ENCODE measurements at regions not wholly inside any gene's neighbourhood (a gene's known extent, or its start where the extent isn't known, plus 50 kb on each side); places are given as distances from the start of the nearest gene placed in this dataset.
A peak's percentile ranks its signal among the peaks of the same experiment; 100 is the strongest.

GRCh38 chr5:143601917-143602333, 198.4 kb upstream of the NR3C1 start:
- Histone ChIP-seq H3K4me3 (no peak overlapping the region), H3K36me3 (ENCODE audit: low read depth) (no peaks in the 10 kb centered on the region), H3K9me3 (no peaks in the 10 kb centered on the region), H3K4me1 (ENCODE audit: low read depth) (no peaks in the 10 kb centered on the region)
- no peak for TF ChIP-seq CTCF (IDR thresholded peaks at IDR 0.05)
- intact Hi-C loops (cut with DNase I, micrococcal nuclease) = no loop called here
- DNase-seq = peak in 1 of 3 donors; percentile 52
- peak; percentile 58 for ATAC-seq

GRCh38 chr5:143601357-143601756, 197.9 kb upstream of the NR3C1 start:
- no peaks in the 10 kb centered on the region for H3K4me1 ChIP-seq (ENCODE audit: low read depth)
- intact Hi-C loops (cut with DNase I, micrococcal nuclease) = no loop called here
- no peak overlapping the region for H3K4me3 ChIP-seq
- TF ChIP-seq CTCF (IDR thresholded peaks at IDR 0.05) = no peak
- ATAC-seq = no peak
- no peaks in the 10 kb centered on the region for H3K9me3 ChIP-seq
- H3K36me3 ChIP-seq (ENCODE audit: low read depth) = no peaks in the 10 kb centered on the region
- no peak for DNase-seq

GRCh38 chr5:143600396-143601075, 197.1 kb upstream of the NR3C1 start:
- H3K4me1 ChIP-seq (ENCODE audit: low read depth) = no peaks in the 10 kb centered on the region
- no peaks in the 10 kb centered on the region for H3K9me3 ChIP-seq
- H3K4me3 ChIP-seq = no peak overlapping the region
- intact Hi-C loops (cut with DNase I, micrococcal nuclease) = no loop called here
- ATAC-seq (no peak), DNase-seq (no peak)
- no peaks in the 10 kb centered on the region for H3K36me3 ChIP-seq (ENCODE audit: low read depth)
- no peak for TF ChIP-seq CTCF (IDR thresholded peaks at IDR 0.05)

GRCh38 chr5:143599474-143599873, 196.0 kb upstream of the NR3C1 start:
- no peak for TF ChIP-seq CTCF (IDR thresholded peaks at IDR 0.05)
- Histone ChIP-seq H3K36me3 (ENCODE audit: low read depth) (no peaks in the 10 kb centered on the region), H3K9me3 (no peaks in the 10 kb centered on the region), H3K4me1 (ENCODE audit: low read depth) (no peaks in the 10 kb centered on the region), H3K4me3 (no peak overlapping the region)
- intact Hi-C loops (cut with DNase I, micrococcal nuclease) = no loop called here
- no peak for ATAC-seq
- no peak for DNase-seq

GRCh38 chr5:143596824-143597223, 193.3 kb upstream of the NR3C1 start:
- intact Hi-C loops (cut with DNase I, micrococcal nuclease) = no loop called here
- Histone ChIP-seq H3K4me1 (ENCODE audit: low read depth) (no peaks in the 10 kb centered on the region), H3K4me3 (no peak overlapping the region), H3K36me3 (ENCODE audit: low read depth) (no peaks in the 10 kb centered on the region), H3K9me3 (no peaks in the 10 kb centered on the region)
- TF ChIP-seq CTCF (IDR thresholded peaks at IDR 0.05) = no peak
- DNase-seq (no peak), ATAC-seq (no peak)
